ENCODE measurements at regions not wholly inside any gene's neighbourhood (a gene's known extent, or its start where the extent isn't known, plus 50 kb on each side); places are given as distances from the start of the nearest gene placed in this dataset.
A peak's percentile ranks its signal among the peaks of the same experiment; 100 is the strongest.
"Not testable (repeated sequence)": the region's sequence is repeated elsewhere in the genome, so short reads cannot be mapped to it uniquely, and the experiment has no call there.

GRCh38 chr20:26373066-26373465 lies 676.4 kb upstream of the ZNF337 start:
- ATAC-seq; DNase-seq (ENCODE audit: missing footprints); intact Hi-C loops (cut with DNase I): not testable (repeated sequence)

- DNase-seq (ENCODE audit: missing footprints) (no peak), ATAC-seq (no peak)
- intact Hi-C loops (cut with DNase I) = no loop called here
These were observed 657.9 kb upstream of the ZNF337 start for GRCh38 chr20:26354511-26354910.

GRCh38 chr20:26347396-26347795 lies 650.7 kb upstream of the ZNF337 start:
- no peak for DNase-seq (ENCODE audit: missing footprints)
- no peak for ATAC-seq
- intact Hi-C loops (cut with DNase I) = no loop called here

- intact Hi-C loops (cut with DNase I); ATAC-seq; DNase-seq (ENCODE audit: missing footprints): not testable (repeated sequence)
These were observed 643.9 kb upstream of the ZNF337 start for GRCh38 chr20:26340460-26341065.

GRCh38 chr20:26324177-26324576 lies 627.5 kb upstream of the ZNF337 start:
- DNase-seq (ENCODE audit: missing footprints) = no peak
- ATAC-seq = no peak
- intact Hi-C loops (cut with DNase I) = no loop called here

GRCh38 chr20:26315054-26315453 lies 618.4 kb upstream of the ZNF337 start:
- intact Hi-C loops (cut with DNase I) = no loop called here
- ATAC-seq (no peak), DNase-seq (ENCODE audit: missing footprints) (no peak)

- intact Hi-C loops (cut with DNase I); ATAC-seq; DNase-seq (ENCODE audit: missing footprints): not testable (repeated sequence)
These were observed 613.1 kb upstream of the ZNF337 start for GRCh38 chr20:26309720-26310119.

- intact Hi-C loops (cut with DNase I) = no loop called here
- no peak for ATAC-seq
These were observed 612.3 kb upstream of the ZNF337 start for GRCh38 chr20:26308961-26309360.

GRCh38 chr20:26295006-26295405 lies 598.4 kb upstream of the ZNF337 start:
- intact Hi-C loops (cut with DNase I) = no loop called here
- ATAC-seq = no peak
- peak; percentile 14 for DNase-seq (ENCODE audit: missing footprints)

More at GRCh38 chr20:26308961-26309360, 612.3 kb upstream of the ZNF337 start:
- DNase-seq (ENCODE audit: missing footprints) = no peak

GRCh38 chr20:26288379-26289061 lies 591.9 kb upstream of the ZNF337 start:
- ATAC-seq; intact Hi-C loops (cut with DNase I); DNase-seq (ENCODE audit: missing footprints): not testable (repeated sequence)

GRCh38 chr20:26279238-26279637 lies 582.6 kb upstream of the ZNF337 start:
- DNase-seq (ENCODE audit: missing footprints) = no peak
- intact Hi-C loops (cut with DNase I) = no loop called here
- no peak for ATAC-seq

GRCh38 chr20:26277339-26277738 lies 580.7 kb upstream of the ZNF337 start:
- DNase-seq (ENCODE audit: missing footprints) = no peak
- no peak for ATAC-seq
- intact Hi-C loops (cut with DNase I) = no loop called here

GRCh38 chr20:26276554-26277210 lies 580.0 kb upstream of the ZNF337 start:
- ATAC-seq = no peak
- DNase-seq (ENCODE audit: missing footprints) = peak; percentile 62
- intact Hi-C loops (cut with DNase I) = no loop called here

GRCh38 chr20:26268762-26269161 lies 572.1 kb upstream of the ZNF337 start:
- ATAC-seq; intact Hi-C loops (cut with DNase I); DNase-seq (ENCODE audit: missing footprints): not testable (repeated sequence)

GRCh38 chr20:26260925-26261324 lies 564.3 kb upstream of the ZNF337 start:
- DNase-seq (ENCODE audit: missing footprints); ATAC-seq; intact Hi-C loops (cut with DNase I): not testable (repeated sequence)

GRCh38 chr20:26252311-26252975 lies 555.8 kb upstream of the ZNF337 start:
- DNase-seq (ENCODE audit: missing footprints); ATAC-seq; intact Hi-C loops (cut with DNase I): not testable (repeated sequence)

GRCh38 chr20:26251376-26251775 lies 554.7 kb upstream of the ZNF337 start:
- intact Hi-C loops (cut with DNase I); ATAC-seq: not testable (repeated sequence)
- DNase-seq (ENCODE audit: missing footprints) = peak; percentile 53

- intact Hi-C loops (cut with DNase I); ATAC-seq: not testable (repeated sequence)
These were observed 553.8 kb upstream of the ZNF337 start for GRCh38 chr20:26250249-26251114.

More at GRCh38 chr20:26250249-26251114, 553.8 kb upstream of the ZNF337 start:
- not testable (repeated sequence) for DNase-seq (ENCODE audit: missing footprints)

Data from Right ventricle myocardium inferior (tissue), 1 donor.